WTC11 (cell line): ENCODE measurements at regions not wholly inside any gene's neighbourhood (a gene's known extent, or its start where the extent isn't known, plus 50 kb on each side); places are given as distances from the start of the nearest gene placed in this dataset.

Experiments used
- ZBTB21 ChIP-seq: sonication (generic); formaldehyde crosslinking; IDR thresholded peaks from 2 replicates; pipeline ENCODE4 v1.8.1; 2023; ENCODE audit warnings: mild to moderate bottlenecking, missing genetic modification reagents, borderline replicate concordance
- TF ChIP-seq, protein P1 (sequence below): fragments of 200-600 bp; IDR thresholded peaks from 2 replicates; pipeline ENCODE4 v1.8.0; 2022; ENCODE audit warnings: antibody characterized with exemption

DNA sequence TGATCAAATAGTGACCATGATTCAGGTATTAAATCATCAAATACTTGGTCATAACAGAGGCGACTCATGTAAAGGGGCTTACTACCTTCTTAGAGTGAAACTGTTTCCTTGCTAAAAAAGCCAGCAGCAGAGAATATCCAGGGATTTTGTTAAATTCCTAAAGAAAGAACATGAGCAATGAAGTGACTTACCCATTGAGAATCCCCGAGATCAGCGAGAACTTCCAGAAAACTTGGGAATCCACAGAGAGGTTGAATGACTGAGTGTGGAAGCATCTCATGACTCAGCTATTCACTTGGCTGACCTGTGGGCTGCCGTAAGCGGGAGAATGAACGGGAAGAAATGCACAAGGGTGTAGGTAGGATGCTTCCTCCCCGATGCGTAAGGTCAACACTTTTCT, 85.3 kb upstream of the KCNA1 start:
- TF ChIP-seq, protein P1, sequence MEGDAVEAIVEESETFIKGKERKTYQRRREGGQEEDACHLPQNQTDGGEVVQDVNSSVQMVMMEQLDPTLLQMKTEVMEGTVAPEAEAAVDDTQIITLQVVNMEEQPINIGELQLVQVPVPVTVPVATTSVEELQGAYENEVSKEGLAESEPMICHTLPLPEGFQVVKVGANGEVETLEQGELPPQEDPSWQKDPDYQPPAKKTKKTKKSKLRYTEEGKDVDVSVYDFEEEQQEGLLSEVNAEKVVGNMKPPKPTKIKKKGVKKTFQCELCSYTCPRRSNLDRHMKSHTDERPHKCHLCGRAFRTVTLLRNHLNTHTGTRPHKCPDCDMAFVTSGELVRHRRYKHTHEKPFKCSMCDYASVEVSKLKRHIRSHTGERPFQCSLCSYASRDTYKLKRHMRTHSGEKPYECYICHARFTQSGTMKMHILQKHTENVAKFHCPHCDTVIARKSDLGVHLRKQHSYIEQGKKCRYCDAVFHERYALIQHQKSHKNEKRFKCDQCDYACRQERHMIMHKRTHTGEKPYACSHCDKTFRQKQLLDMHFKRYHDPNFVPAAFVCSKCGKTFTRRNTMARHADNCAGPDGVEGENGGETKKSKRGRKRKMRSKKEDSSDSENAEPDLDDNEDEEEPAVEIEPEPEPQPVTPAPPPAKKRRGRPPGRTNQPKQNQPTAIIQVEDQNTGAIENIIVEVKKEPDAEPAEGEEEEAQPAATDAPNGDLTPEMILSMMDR = no peak
- no peak for TF ChIP-seq ZBTB21 (CRISPR knock-in tag)
